Activated CD8-positive, alpha-beta memory T cell treated with anti-CD3 and anti-CD28 coated beads, Interleukin-2, amount 50 U/mL, for 24 hours (primary cell): ENCODE measurements at regions not wholly inside any gene's neighbourhood (a gene's known extent, or its start where the extent isn't known, plus 50 kb on each side); places are given as distances from the start of the nearest gene placed in this dataset.

Experiments used
- DNase-seq: peaks from one replicate; pipeline ENCODE4 v3.0.0-alpha.2; 2020; ENCODE audit errors: extremely low read depth

DNA sequence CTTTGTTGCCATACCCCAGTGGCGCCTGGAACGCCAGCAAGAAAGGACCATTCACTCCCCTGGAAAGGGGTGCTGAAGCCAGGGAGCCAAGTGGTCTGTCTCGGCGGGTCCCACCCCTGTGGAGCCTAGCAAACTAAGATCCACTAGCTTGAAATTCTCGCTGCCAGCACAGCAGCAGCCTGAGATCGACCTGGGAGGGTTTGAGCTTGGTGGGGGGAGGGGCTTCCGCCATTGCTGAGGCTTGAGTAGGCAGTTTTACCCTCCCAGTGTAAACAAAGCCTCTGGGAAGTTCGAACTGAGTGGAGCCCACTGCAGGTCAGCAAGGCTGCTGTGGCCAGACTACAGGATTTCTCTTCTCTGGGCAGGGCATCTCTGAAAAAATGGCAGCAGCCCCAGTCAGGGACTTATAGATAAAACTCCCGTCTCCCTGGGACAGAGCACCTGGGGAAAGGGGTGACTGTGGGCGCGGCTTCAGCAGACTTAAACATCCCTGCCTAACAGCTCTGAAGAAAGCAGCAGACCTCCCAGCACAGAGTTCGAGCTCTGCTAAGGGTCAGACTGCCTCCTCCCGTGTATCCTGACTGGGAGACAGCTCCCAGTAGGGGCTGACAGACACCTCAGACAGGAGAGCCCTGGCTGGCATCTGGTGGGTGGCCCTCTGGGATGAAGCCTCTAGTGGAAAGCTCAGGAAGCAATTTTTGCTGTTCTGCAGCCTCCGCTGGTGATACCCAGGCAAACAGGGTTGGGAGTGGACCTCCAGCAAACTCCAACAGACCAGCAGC is 281.1 kb upstream of the SP4 start:
- DNase-seq = no peak

DNA sequence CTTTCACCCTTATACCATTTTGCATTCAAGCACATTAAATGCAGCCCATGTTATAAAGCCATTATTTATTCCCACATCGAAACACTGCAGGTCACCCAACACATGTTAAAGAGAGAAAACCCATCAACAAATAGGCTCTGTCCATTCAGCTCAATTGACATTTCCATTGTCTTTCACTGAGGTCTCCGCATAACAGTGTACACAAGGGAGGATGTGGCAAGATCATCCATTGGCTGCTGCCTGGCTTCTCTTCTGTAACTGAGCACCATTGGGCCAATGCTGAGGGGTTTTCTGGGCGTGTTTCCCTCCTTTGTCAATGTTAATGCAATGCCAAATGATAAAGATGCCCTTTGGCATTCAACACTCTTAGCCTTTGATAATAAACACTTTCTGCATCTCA is 278.1 kb upstream of the SP4 start:
- DNase-seq = no peak

DNA sequence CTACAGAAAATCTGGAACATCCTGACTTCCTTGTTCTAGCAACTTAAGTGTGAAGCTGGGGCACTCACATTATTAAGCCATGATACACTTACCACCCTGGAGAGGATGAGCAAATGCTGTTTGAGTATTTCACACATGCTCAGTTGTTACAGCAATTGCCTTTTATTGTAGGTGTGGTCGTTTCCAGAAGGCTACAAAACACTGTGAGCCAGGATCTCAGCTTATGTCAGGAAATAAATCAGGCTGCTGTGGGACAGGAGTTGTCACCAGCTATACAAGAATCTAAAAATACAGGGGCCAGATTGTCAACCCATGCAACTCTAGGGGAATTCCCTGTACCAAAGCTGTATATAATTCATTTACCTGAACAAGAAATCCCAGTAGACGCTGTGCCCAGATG is 273.3 kb upstream of the SP4 start:
- no peak for DNase-seq

DNA sequence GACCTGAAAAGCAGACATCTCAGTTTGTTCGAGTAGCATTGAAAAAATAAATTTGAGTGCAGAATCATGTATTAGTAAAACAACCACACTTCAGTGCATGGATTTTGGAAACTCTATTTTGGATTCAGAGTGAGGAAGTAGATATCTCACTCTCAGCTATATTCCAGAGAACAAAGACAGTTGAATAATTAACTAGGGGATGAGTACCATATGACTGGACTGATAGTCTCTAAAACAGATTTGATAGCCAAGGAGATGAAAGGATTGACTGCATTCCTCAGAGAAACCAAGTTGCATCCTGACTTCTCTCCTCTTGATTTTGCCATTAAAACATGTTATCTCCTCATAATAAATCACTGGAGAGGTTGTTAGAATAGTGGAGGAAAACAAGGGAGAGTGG is 268.4 kb upstream of the SP4 start:
- no peak for DNase-seq

DNA sequence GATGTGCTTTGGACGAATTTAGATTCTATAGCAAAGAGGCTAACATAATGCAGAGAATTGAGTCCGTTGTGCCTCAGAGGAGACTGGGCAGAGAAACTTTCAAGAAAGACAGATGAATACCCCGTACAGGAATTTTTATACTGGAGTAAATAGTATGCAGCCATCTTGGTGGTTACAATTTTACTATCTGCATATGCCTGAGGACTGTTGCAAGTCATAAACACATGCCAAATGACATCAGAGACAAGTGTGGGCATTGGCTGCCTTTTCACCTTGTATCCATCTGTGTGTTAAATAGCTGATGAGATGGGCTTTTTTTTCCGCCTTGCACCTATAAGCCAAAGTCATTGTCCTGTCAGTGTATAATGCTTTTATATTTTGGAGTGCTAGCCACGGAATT is 267.5 kb upstream of the SP4 start:
- DNase-seq = no peak

DNA sequence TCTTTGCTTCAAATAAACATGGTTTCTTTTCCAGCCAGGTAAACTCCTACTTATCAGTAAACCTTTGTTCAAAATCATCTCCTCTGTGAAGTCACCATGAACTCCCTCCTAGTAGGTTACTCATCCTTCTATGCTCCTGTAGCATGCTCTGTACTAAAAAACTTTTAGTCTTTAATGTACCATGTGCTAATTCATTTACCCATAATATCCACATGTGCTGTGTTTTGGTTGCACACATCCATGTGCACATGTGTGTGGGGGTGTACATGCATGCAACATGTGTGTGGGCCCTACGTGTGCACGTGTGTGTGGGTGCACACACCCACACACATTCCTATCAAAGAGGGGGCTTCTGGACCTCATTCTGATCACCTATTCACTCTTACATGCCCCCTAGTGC is 259.9 kb upstream of the SP4 start:
- DNase-seq = no peak

DNA sequence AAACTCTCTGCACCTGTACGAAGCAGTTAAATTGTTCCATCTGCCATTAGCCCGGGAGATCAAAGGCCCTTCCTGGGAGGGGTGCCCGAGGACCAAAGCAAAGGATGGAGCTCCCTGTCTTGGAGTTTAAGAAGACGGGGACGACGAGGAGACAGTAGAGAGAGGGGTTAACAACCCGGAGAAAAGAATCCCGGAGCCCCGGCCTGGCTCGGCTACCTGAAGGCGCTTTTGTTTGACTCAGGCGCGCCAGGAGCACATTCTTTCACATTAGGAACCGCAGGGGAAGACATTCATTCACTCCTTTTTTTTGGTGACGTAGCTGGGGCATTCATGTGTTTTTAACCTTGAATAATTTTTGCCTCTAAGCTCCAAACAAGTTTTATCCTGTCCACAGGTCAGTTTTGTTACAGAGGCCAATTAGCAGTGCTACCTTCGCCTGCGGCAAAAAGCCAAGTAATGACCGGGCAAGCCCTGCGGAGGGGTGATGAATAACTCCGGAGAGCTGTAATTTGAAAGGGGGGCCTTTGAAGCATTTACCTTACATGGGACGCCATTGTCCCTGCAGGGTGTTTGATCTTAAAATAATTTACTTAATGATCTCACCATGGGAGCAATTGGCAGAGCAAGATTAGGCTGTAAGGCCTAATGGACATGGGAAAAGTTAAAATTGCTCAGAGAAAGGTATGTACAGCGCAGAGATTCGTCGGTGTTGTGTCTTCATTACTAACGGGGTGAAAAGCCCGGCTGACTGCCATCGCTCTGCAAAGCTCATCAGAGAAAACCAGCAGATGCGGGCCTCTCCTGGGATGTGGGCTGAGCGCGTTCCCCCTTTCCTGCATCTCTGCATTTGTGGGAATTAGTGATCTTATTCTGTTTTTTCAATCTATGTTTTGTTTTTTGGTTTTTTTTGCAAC is 258.0 kb upstream of the SP4 start:
- DNase-seq = no peak

DNA sequence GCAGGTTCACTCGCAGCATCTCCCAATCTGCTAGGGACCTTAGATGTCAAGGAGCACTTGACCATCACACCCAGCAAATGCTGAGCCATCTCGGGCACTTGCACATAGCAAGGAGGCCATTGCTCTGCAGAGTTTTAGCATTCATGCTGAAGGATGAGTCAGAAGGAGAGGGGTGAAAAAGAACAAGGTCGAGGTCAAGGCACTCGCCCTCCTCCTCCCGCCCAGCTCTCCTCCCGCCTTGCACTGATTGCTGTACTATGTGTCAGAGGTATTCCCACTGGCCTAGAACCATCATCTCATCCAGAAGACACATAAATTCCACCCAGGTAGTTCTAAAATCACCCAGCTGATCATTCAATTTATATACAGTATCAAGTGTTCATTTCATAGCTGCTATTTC is 255.1 kb upstream of the SP4 start:
- DNase-seq = no peak

DNA sequence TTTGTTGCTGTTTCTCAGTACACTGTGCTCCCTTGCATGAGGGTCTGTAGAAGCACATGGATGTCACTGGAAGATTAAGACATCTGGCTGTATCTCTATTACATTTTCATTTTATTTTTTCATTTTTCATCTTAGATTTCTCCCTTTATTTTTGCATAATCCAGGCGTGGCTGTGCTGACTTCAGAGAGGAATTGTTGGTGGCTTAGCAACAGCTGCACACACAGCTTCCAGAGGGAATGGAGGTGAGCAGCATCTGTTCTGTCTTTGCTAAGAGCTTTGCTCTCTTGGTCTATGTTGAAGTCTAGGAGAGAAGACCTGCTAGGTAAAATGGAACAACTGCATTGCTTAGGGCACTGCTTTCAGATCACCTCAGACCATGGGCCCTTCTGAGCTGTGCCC is 254.4 kb upstream of the SP4 start:
- DNase-seq = no peak

DNA sequence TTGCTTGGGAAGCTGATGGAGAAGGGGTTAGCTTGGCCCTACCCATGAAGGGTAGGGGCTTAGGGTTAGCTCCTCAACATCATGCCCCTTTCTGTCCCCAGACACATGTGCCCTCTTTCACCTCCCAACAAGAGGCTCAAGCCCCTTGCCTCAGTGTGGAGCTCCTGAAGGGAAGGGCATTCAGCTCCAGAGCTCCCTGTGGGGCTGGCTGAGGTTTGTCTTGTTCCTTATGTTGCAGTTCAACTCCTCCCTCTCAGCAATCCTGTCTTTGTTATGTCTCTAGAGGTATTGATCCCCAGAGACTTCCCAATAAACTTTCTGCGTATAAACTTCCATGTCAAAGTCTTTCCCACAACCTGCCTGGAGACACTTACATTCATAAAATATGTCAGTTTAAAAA is 252.2 kb upstream of the SP4 start:
- no peak for DNase-seq

DNA sequence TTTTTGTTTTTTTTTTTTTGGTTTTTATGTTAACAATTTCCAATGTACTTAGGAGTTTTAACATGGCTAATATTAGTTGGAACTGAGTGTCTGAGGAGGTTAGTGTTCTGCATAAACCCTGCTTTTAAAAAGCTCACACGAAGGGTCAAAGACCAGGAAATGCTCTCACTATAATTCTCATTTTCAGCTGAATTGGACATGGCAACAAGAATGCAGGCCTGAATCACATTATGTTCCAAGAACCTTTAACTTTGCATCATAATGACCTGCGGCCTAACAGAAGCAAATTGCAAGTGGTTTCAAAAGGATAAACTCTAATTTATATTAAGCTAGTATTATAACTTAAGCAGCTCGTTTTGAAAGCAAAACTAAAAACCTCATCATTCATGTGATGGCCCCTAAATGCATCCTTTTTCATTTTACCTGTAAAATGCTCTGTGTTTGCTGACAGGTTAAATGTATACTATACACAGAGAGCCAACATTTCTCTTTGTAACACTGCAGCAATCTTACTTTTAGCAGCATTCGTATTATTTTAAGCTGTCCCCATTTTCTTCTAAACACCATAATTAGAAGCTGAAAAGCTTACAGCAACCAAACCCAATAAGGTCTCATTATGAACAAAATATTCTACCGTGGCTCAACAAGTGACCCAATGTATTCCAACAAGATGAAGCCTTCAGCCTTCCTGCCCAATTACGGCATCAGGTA is 242.8 kb upstream of the SP4 start:
- no peak for DNase-seq

DNA sequence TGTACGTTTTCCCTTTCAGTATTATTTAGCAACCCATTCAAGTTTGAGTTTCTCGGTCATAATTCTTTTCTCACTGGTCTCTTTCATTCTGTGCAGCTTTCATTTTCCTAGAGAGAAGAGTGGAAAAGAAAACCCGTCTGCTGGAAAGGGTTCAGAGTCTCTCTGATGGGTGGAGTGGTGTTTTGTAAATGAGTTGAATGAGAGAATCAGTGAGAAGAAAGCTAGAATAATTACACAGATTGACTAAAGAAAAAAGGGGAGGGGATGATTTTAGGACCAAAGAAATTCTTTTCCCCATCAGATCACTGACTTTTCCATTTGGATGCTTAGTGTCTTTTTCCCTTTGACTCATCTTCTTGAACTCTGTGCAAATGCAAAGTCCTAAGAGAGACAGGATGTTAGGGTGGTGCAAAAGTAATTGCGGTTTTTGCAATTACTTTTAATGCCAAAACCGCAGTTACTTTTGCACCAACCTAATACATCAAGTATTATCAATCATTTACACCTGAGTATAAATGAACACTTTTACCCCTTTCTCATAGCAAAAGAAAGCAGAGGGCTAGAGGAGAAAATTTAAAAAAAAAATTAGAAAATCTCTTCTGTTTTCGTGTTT is 242.1 kb upstream of the SP4 start:
- DNase-seq = no peak

DNA sequence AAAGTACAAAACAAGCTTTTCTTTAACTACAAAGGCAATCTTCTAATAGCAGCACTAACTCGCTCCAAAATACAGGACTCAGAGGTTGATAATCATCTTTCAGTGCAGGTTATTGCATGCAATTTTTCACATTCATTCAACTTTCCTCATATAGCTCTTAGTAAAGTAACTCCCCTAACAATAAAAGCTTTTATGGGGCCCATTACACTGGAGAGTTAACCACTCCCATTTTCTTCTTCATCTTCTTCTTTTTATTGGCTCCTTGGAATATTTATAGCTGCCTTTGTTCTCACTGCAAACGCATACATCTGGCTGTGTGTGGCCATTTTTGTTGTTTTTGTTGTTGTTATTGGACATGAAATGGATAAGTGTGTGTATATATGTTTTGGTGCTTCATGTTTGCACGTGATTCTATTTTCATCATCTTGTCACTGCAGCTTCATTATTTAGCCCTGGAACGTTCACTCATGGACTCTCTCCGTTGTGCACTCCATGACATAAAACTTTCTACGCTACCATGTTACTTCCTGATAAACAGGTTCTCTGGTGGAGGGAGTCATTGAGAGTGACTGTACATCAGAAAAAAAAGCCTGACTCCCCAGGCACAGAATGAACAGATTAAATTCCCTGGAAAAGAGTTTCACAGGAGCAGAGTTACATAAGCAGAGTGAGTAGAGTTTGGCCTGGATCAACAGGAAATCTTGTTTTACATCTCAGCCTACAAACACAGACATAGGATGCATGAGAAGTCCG is 236.4 kb upstream of the SP4 start:
- no peak for DNase-seq

DNA sequence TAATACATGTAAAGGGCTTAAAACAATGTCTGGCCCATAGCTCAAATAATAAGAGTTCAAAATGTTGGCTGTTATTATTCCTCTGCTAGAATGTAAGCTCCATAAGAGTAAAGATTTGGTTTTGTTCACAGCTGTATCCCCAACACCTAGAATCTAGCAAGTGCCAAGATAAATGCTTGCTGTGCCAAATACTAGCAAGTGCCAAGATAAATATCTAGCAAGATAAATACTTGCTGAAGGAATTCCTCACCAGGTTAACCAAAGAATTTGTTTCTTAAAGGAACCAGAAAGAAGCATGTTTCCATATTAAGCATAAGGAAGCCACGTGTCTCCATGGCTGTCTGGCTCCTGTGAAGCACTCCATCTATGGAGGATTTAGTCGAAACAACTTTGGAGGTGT is 235.2 kb upstream of the SP4 start:
- no peak for DNase-seq

DNA sequence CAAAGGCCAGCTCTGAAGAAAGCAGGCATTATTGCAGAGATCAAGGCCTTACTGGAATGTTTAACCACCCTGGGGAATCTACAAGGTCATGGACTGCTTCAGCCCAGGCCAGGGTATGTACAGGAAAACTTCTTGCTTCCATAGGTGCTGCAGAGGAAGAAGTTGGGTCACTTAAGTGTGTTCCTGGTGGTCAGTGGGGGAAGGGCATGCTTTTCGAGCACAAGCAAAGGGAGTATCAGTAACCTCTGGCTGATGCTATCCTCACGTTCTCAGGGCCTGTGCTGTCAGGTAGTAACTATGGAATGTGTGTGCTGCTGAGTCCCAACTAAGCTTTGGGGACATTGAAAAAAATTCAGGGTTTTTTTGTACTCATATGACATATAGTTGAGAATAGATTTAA is 234.0 kb upstream of the SP4 start:
- no peak for DNase-seq

DNA sequence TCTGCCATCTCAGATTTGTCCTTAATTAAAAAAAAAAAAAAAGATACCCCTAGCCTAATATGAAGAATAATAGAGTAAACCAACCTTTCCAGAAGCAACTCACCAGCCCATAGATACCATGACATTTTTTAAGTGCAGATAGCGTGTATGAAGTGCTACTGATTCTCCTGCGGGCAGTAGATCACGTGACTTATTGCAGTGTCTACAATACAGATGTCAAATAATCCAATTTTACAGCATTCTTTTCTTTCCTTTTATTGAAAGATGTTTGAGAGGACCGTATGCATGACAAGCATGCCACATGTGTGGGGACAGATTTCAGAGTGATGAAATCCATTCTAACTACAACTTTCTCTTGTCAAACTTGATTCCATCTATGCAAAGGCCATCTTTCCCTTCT is 232.9 kb upstream of the SP4 start:
- DNase-seq = no peak

DNA sequence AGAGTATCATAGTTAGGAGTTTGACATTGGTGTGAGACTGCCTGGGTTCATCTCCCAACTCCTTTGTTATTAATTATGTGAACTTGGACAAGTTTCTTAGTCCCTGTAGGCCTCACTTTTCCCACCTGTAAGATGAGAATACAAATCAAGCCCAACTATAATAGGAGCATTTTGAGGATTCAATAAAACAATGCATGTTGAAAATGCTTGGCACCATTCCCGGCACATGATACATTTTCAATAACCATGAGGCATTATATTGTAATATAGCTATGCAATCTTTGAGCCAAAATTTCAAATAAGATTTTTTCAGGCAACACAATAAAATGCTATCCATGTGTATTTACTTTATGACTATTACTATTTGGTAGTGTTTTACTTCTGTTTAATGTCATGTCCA is 229.0 kb upstream of the SP4 start:
- no peak for DNase-seq

DNA sequence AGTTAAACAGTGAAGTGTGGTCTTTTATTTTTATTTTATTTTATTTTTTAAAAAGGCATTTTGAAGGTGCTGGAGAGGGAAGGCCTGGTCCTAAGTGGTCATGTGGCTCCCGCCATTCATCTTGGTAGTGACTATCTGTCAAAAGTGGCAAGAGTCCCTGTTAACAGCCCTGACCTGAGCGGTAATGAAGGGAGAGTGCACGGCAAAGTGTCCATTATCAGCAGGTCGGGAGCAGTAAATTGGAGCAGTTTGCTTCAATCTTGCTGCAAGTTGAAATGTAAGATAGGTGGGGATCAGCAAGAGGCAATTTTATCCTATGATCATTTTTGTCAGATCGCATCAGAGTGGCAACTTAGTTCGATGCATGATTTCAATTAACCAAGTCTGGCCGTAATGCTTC is 227.4 kb upstream of the SP4 start:
- DNase-seq = no peak

DNA sequence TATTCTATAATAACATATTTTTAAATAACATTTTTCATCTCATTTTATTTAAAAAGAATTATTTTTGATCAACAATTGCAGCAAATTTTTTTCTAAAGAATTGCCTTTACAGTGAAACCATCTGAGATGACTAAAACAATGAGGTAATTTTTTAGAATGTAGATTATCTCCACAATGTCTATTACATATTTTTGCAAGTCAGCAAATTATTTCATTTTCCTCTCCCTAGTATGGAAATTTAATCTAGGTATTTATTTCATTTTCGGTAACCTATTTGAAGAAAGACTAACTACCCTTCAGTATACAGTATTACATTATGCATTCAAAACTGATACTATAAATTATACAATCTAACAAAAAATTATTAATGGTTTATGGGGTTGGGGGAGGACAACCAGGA is 213.2 kb upstream of the SP4 start:
- DNase-seq = no peak

DNA sequence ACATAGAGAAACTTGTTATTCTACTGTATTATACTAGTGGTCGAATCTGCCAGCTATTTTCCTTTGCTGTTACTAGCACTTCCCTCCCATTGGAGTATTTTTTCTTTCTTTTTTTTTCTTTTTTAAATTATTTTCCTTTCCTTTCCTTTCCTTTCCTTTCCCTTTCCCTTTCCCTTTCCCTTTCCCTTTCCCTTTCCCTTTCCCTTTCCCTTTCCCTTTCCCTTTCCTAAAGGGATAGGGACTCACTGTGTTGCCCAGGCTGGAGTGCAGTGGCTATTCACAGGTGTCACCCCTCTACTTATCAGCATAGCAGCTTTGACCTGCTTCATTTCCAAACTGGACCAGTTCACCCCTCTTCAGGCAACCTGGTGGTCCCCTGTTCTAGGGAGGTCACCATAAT is 212.6 kb upstream of the SP4 start:
- DNase-seq = no peak

DNA sequence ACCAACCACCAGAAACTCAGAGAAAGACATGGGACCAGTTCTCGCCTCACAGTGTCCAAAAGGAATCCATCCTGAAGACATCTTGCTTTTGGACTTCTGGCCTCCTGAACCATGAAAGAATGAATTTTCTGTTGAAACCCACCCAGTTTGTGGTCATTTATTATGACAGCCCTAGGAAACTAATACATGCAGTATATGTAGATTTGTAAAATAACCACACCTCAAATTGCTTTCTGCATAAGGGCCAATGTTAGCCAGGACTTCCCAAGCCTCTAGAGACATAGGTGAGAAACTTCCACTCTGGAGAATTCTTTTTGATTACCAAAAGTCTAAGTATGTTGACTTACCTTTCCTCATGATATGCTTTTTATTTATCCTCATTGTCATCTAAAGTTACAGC is 210.5 kb upstream of the SP4 start:
- no peak for DNase-seq

DNA sequence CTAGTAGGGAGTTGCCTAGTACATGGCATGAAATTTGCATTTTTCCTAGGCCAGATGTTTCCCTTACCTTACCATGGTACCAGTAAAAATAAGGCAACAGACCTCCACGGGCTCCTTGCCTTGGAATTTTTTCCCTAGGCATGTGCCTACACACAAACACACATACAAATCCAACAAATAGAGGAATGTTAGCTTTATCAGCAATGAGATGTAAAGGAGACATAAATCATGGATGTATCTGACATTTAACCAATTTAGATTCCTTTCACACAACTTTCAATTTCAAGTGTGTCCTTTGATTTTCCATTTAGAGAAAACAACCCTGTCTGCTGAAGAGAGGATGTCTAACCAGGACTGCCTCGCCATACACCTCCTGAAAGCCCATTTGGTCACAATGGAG is 209.7 kb upstream of the SP4 start:
- DNase-seq = no peak
